ENCODE measurements at regions not wholly inside any gene's neighbourhood (a gene's known extent, or its start where the extent isn't known, plus 50 kb on each side); places are given as distances from the start of the nearest gene placed in this dataset.
"Not testable (repeated sequence)": the region's sequence is repeated elsewhere in the genome, so short reads cannot be mapped to it uniquely, and the experiment has no call there.

- not testable (repeated sequence) for DNase-seq (ENCODE audit: low spot score in 2 of 2)
- TF ChIP-seq, protein P1, sequence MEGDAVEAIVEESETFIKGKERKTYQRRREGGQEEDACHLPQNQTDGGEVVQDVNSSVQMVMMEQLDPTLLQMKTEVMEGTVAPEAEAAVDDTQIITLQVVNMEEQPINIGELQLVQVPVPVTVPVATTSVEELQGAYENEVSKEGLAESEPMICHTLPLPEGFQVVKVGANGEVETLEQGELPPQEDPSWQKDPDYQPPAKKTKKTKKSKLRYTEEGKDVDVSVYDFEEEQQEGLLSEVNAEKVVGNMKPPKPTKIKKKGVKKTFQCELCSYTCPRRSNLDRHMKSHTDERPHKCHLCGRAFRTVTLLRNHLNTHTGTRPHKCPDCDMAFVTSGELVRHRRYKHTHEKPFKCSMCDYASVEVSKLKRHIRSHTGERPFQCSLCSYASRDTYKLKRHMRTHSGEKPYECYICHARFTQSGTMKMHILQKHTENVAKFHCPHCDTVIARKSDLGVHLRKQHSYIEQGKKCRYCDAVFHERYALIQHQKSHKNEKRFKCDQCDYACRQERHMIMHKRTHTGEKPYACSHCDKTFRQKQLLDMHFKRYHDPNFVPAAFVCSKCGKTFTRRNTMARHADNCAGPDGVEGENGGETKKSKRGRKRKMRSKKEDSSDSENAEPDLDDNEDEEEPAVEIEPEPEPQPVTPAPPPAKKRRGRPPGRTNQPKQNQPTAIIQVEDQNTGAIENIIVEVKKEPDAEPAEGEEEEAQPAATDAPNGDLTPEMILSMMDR (IDR thresholded peaks at IDR 0.05), result peak; percentile 41 to 54 (median 48)
Observed at GRCh38 chr15:77902921-77903760, 174.4 kb downstream of the TBC1D2B start.

DNA sequence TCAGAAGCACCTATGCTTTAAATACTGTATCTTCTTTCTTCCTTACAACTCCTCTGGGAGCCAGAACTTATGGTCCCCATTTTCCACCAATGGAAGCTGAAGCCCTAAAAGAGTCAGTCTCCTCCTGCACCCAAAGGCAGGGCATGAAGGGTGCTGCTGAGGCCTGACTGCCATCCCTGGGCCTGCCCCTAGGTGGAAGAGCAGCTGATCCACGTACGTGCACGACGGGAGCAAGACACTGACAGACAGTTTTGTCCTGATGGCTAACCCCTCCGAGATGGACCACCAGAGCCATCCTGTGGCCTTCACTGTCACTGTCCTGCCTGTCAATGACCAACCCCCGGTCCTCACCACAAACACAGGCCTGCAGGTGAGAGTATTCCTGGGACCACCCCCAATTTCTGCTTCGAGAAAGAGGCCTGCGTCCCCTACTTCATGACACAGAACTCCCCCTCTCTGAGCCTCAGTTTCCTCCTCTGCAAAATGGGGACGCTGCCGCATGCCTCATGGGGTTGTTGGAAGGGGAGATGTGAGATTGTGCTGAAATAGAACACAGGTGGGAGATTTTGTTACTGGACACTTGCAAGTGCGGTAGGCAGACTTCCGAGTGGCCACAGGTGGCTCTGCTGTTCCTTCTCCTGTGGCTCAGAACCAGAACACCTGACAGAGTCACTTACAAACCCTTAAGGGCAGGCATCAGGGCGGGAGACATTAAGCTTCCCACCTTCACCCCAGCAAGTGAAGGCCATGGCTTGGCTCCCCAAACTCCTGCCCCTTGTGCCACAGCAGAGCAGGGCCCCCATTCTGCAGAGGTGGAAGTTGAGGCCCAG lies 175.4 kb downstream of the TBC1D2B start:
- H3K27me3 ChIP-seq, result no peaks in the 10 kb centered on the region
- WGBS, 2 donors, result 80 to 84% methylated on average over 13 of the region's 13 CpGs
- H3K27ac ChIP-seq, result no peak overlapping the region
- TF ChIP-seq, protein P1 (IDR thresholded peaks at IDR 0.05), result no peak
- no peak for TF ChIP-seq EP300 (IDR thresholded peaks at IDR 0.05)
- TF ChIP-seq POLR2A (IDR thresholded peaks at IDR 0.05), result no peak
- no peaks in the 10 kb centered on the region for H3K9me3 ChIP-seq
- no peaks in the 10 kb centered on the region for H3K36me3 ChIP-seq
- H3K4me1 ChIP-seq, result no peaks in the 10 kb centered on the region
- no peak for DNase-seq (ENCODE audit: low spot score in 2 of 2)
- no peak overlapping the region for H3K4me3 ChIP-seq

More at GRCh38 chr15:77902921-77903760, 174.4 kb downstream of the TBC1D2B start:
- not testable (repeated sequence) for H3K4me1 ChIP-seq, H3K36me3 ChIP-seq, H3K4me3 ChIP-seq, H3K27ac ChIP-seq, H3K9me3 ChIP-seq, H3K27me3 ChIP-seq
- 58 to 71% methylated on average over 9 to 11 of the region's 13 CpGs for WGBS, 2 donors

DNA sequence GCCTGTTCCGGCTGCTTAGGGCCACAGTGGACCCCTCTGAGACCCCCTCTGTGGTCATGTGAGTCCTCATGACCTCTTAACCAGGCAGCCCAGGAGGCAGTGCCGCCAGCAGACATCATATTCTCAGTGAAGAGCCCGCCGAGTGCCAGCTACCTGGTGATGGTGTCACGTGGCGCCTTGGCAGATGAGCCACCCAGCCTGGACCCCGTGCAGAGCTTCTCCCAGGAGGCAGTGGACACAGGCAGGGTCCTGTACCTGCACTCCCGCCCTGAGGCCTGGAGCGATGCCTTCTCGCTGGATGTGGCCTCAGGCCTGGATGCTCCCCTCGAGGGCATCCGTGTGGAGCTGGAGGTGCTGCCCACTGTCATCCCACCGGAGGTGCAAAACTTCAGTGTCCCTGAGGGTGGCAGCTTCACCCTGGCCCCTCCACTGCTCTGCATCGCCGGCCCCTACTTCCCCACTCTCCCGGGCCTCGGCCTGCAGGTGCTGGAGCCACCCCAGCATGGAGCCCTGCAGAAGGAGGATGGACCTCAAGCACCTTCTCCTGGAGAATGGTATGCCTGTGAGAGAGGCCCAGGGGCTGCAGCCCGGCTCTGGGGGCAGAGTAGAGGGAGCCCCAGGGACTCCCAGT lies 176.1 kb downstream of the TBC1D2B start:
- no peaks in the 10 kb centered on the region for H3K4me1 ChIP-seq
- TF ChIP-seq, protein P1 (IDR thresholded peaks at IDR 0.05), result no peak
- no peak for TF ChIP-seq POLR2A (IDR thresholded peaks at IDR 0.05)
- TF ChIP-seq EP300 (IDR thresholded peaks at IDR 0.05), result no peak
- 90 to 92% methylated on average over 11 to 18 of the region's 18 CpGs for WGBS, 2 donors
- H3K36me3 ChIP-seq, result no peaks in the 10 kb centered on the region
- no peak overlapping the region for H3K27ac ChIP-seq
- no peaks in the 10 kb centered on the region for H3K27me3 ChIP-seq
- no peak overlapping the region for H3K4me3 ChIP-seq
- no peaks in the 10 kb centered on the region for H3K9me3 ChIP-seq
- DNase-seq (ENCODE audit: low spot score in 2 of 2), result no peak

GRCh38 chr15:77900331-77900963 lies 177.1 kb downstream of the TBC1D2B start:
- not testable (repeated sequence) for H3K4me1 ChIP-seq; DNase-seq (ENCODE audit: low spot score in 2 of 2); H3K27me3 ChIP-seq; H3K9me3 ChIP-seq; H3K27ac ChIP-seq; H3K4me3 ChIP-seq; H3K36me3 ChIP-seq
- TF ChIP-seq, protein P1 (IDR thresholded peaks at IDR 0.05), result peak; percentile 25 to 53 (median 42)
- 62 to 75% methylated on average over 18 to 19 of the region's 24 CpGs for WGBS, 2 donors

- H3K36me3 ChIP-seq; DNase-seq (ENCODE audit: low spot score in 2 of 2); H3K9me3 ChIP-seq; H3K27me3 ChIP-seq; H3K4me1 ChIP-seq; H3K27ac ChIP-seq; H3K4me3 ChIP-seq: not testable (repeated sequence)
- WGBS, 2 donors, result 73 to 84% methylated on average over 4 to 8 of the region's 8 CpGs
Observed at GRCh38 chr15:77899776-77900175, 177.7 kb downstream of the TBC1D2B start.

Data from tibial nerve (tissue), 4 donors.